ENCODE measurements at regions not wholly inside any gene's neighbourhood (a gene's known extent, or its start where the extent isn't known, plus 50 kb on each side); places are given as distances from the start of the nearest gene placed in this dataset.

- Histone ChIP-seq H3K9ac (ENCODE audit: low read depth in 1 of 2, low read length in 2 of 2) (no peak overlapping the region), H3K9me3 (ENCODE audit: control insufficient read depth in 4 of 4, low read length in 3 of 4) (no peaks in the 10 kb centered on the region), H3K27ac (ENCODE audit: low read depth in 1 of 2, low read length in 2 of 2) (no peak overlapping the region), H3K4me1 (ENCODE audit: control insufficient read depth in 4 of 4, insufficient read depth in 4 of 4, low read length in 3 of 4) (no peaks in the 10 kb centered on the region), H3K36me3 (ENCODE audit: control insufficient read depth in 4 of 4, insufficient read depth in 3 of 4, low read depth in 1 of 4, low read length in 3 of 4) (no peaks in the 10 kb centered on the region), H3K27me3 (ENCODE audit: control insufficient read depth in 4 of 4, insufficient read depth in 4 of 4, low read length in 3 of 4) (no peaks in the 10 kb centered on the region), H3K4me3 (ENCODE audit: low read depth in 1 of 3, low read length in 3 of 3) (no peak overlapping the region)
- TF ChIP-seq FOXA2 (IDR thresholded peaks at IDR 0.05) (no peak), EGR1 (IDR thresholded peaks at IDR 0.05; ENCODE audit: low read depth in 2 of 2) (no peak), MAX (IDR thresholded peaks at IDR 0.05) (no peak), ZBTB33 (IDR thresholded peaks at IDR 0.05) (no peak), SP1 (IDR thresholded peaks at IDR 0.05) (no peak), HNF4G (IDR thresholded peaks at IDR 0.05) (no peak), GABPA (IDR thresholded peaks at IDR 0.05 in 1 of 2, conservative IDR thresholded peaks at IDR 0.05 in 1 of 2) (no peak), ATF3 (IDR thresholded peaks at IDR 0.05) (no peak)
- DNase-seq (ENCODE audit: low spot score), result no peak
These were observed 1196.7 kb downstream of the EFNA5 start for GRCh38 chr5:106474066-106474465.

GRCh38 chr5:106459541-106459940, 1211.2 kb downstream of the EFNA5 start:
- TF ChIP-seq NR2F2 (IDR thresholded peaks at IDR 0.05), result no peak
- TF ChIP-seq REST (IDR thresholded peaks at IDR 0.05), result no peak
- no peak for TF ChIP-seq JUND (IDR thresholded peaks at IDR 0.05)
- no peak for TF ChIP-seq GABPA (IDR thresholded peaks at IDR 0.05 in 1 of 2, conservative IDR thresholded peaks at IDR 0.05 in 1 of 2)
- no peak for TF ChIP-seq FOXA2 (IDR thresholded peaks at IDR 0.05)
- no peak for TF ChIP-seq HNF4G (IDR thresholded peaks at IDR 0.05)
- no peak for TF ChIP-seq MAX (IDR thresholded peaks at IDR 0.05)
- TF ChIP-seq RXRA (IDR thresholded peaks at IDR 0.05), result no peak
- no peak for TF ChIP-seq SP1 (IDR thresholded peaks at IDR 0.05)
- no peak for TF ChIP-seq RAD21 (IDR thresholded peaks at IDR 0.05)
- TF ChIP-seq HNF4A (conservative IDR thresholded peaks at IDR 0.05), result no peak
- no peak for TF ChIP-seq ATF3 (IDR thresholded peaks at IDR 0.05)
- no peak for TF ChIP-seq TAF1 (conservative IDR thresholded peaks at IDR 0.05)
- WGBS, result 81% methylated on average over 4 of the region's 4 CpGs
- H3K4me3 ChIP-seq (ENCODE audit: low read depth in 1 of 3, low read length in 3 of 3), result no peak overlapping the region

More at GRCh38 chr5:106459541-106459940, 1211.2 kb downstream of the EFNA5 start:
- Histone ChIP-seq H3K36me3 (ENCODE audit: control insufficient read depth in 4 of 4, insufficient read depth in 3 of 4, low read depth in 1 of 4, low read length in 3 of 4) (no peaks in the 10 kb centered on the region), H3K27ac (ENCODE audit: low read depth in 1 of 2, low read length in 2 of 2) (no peak overlapping the region), H3K9me3 (ENCODE audit: control insufficient read depth in 4 of 4, low read length in 3 of 4) (no peaks in the 10 kb centered on the region), H3K9ac (ENCODE audit: low read depth in 1 of 2, low read length in 2 of 2) (no peak overlapping the region), H3K4me1 (ENCODE audit: control insufficient read depth in 4 of 4, insufficient read depth in 4 of 4, low read length in 3 of 4) (no peaks in the 10 kb centered on the region), H3K27me3 (ENCODE audit: control insufficient read depth in 4 of 4, insufficient read depth in 4 of 4, low read length in 3 of 4) (no peaks in the 10 kb centered on the region)
- no peak for DNase-seq (ENCODE audit: low spot score)

All from liver (tissue), 7 donors.